Lower leg skin (tissue), 4 donors: ENCODE measurements at regions not wholly inside any gene's neighbourhood (a gene's known extent, or its start where the extent isn't known, plus 50 kb on each side); places are given as distances from the start of the nearest gene placed in this dataset.

Source experiments
- DNase-seq, 2 donors: peaks; one replicate each; pipeline ENCODE4 v3.0.0-alpha.2; 2019; ENCODE audit warnings: low spot score in 2 of 2
- H3K4me3 ChIP-seq: fragments of 200-600 bp; sonication (generic); 2 replicates; pipeline ENCODE4 v1.5.1; 2017; ENCODE audit warnings: mild to moderate bottlenecking, low read depth; ENCODE audit not compliant: poor library complexity, severe bottlenecking
- POLR2A ChIP-seq, 2 donors: fragments of 450-650 bp; IDR thresholded peaks; one replicate each; pipeline ENCODE4 v1.6.1; 2016 to 2017; ENCODE audit warnings: antibody characterized with exemption in 2 of 2, mild to moderate bottlenecking in 1 of 2, moderate library complexity in 1 of 2
- WGBS, 2 donors: methylation state at CpG; one replicate each; pipeline ENCODE4 v1.1.5; 2018; 5-methylcytosine and 5-hydroxymethylcytosine counted together
- intact Hi-C: fragments of 100-400 bp; cut with DNase I; formaldehyde crosslinking; loops from one replicate; pipeline ENCODE4 v1.15.0; 2023; ENCODE audit warnings: low total_unique reads
- TF ChIP-seq, protein P1 (sequence below), 3 donors: fragments of 450-650 bp; IDR thresholded peaks; one replicate each; pipeline ENCODE4 v1.5.1; 2016; ENCODE audit warnings: antibody characterized with exemption in 3 of 3, mild to moderate bottlenecking in 3 of 3, moderate library complexity in 2 of 3

DNA sequence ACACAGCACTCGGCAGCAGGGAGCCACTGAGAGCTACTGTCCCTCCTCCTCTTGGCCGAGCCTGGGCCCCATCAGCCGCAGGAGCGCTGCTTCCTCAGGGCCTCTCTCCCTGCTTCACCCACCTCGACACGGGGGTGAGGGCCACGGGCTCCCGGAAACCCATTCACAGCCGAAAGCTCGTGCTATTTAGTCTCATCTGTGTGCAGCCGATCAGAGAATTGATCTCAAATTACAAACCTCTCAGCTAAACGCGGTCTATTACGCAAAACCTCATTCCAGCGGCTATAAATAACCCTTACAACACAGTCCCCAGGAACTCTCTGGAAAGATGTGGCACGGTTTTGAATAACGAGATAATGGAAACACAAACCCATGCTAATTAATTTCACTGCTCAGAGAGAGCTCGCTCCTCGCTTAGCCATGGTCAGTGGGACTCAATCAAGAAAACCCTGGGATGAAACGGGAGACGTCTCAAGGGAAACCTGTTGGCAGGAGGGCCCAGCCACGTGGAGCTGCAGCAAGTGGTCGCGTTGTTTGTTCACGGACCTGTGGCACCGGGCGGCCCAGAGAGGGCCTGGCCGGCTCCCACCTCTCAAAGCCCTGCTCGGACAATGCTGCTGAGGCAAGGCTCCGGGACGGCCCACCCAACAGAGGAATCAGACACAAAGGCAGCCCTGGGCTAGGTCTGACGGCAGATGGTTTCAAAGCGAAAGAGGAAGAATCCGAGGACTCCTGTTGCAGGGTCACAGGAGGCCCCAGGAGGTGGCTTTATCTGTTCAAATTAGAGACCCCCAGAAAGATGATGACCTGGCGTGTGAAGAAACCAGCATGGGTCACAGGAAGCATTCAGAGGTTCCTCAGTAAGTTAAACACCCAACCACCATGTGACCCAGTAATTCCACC lies 210.5 kb downstream of the CTTN start:
- intact Hi-C loops, result no loop called here
- WGBS, 2 donors, result 58 to 61% methylated on average over 35 of the region's 35 CpGs
- no peak for TF ChIP-seq POLR2A (IDR thresholded peaks at IDR 0.05)
- TF ChIP-seq, protein P1, sequence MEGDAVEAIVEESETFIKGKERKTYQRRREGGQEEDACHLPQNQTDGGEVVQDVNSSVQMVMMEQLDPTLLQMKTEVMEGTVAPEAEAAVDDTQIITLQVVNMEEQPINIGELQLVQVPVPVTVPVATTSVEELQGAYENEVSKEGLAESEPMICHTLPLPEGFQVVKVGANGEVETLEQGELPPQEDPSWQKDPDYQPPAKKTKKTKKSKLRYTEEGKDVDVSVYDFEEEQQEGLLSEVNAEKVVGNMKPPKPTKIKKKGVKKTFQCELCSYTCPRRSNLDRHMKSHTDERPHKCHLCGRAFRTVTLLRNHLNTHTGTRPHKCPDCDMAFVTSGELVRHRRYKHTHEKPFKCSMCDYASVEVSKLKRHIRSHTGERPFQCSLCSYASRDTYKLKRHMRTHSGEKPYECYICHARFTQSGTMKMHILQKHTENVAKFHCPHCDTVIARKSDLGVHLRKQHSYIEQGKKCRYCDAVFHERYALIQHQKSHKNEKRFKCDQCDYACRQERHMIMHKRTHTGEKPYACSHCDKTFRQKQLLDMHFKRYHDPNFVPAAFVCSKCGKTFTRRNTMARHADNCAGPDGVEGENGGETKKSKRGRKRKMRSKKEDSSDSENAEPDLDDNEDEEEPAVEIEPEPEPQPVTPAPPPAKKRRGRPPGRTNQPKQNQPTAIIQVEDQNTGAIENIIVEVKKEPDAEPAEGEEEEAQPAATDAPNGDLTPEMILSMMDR (IDR thresholded peaks at IDR 0.05), result no peak
- DNase-seq, result no peak
- H3K4me3 ChIP-seq, result no peak overlapping the region

DNA sequence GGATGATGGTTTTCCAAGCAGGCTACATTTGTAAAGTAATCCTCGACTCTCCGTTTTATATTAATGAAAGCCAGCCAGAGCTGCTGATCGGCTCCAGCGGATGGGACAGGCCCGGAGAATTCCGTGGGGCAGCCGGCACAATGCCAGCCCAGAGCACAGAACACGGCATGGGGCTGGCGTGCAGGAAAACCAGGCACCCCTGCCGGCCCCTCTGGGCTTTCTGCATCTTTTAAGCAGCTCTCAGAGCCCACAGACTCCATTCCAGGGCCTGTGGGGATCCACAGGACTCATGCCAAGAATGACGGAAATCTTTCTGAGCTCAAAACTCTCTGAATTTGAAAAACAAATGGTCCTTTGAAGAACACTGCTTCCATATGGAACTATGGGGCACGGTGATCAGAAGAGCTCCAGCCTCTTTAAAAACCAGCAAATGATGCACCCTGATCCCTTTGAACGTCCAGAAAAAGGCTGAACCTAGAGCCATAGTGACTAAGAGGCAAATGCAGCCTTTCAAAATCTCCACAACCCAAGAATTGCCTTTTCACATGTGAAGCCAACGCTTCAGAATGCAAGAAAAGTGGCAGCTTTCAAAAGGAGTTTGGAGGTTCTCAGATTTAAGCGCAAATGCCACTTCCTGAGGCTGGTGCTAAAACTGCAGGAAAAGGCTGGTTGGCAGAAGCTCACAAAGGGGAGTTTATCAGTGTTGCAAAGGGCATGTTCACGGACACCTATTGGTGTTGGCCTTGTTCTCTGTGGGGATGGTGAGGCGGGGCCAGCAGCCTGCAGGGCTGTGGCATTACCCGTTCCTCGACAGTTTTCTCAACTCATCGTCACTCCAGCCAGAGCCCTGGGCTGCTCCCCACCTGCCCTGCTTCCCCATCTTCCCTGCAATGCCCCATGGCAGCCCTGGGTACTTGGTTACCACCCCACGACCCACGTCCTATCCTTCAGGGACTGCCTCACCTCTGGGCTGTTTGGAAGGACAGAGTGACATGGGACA lies 212.5 kb downstream of the CTTN start:
- 29 to 34% methylated on average over 21 to 22 of the region's 22 CpGs for WGBS, 2 donors
- H3K4me3 ChIP-seq, result no peak overlapping the region
- DNase-seq, result no peak
- TF ChIP-seq, protein P1 (IDR thresholded peaks at IDR 0.05), result no peak
- TF ChIP-seq POLR2A (IDR thresholded peaks at IDR 0.05), result no peak
- intact Hi-C loops, result loop anchor here (5.0 kb wide), 1 partner anchor 639 kb away; no protein-coding TSS in a partner anchor

DNA sequence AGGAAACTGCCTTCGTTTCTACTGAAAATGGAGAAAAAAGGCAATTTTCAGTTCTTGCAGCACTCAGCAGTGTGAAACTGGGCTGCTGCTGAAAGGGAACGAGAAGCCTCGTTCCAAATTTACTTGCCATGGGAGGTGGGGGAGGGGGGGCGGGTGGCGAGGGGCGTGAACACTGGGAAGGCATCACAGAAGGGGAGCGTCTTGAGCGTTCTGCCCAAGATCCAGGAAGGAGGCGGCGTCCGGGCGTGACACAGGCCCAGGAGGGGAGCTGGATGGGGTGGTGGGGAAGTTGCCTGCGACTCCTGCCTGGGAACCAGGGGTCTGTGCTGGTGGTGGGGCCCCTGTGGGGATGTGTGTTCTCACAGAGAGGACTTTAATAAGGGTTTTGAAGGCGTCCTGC lies 213.5 kb downstream of the CTTN start:
- no peak overlapping the region for H3K4me3 ChIP-seq
- TF ChIP-seq POLR2A (IDR thresholded peaks at IDR 0.05), result no peak
- TF ChIP-seq, protein P1 (IDR thresholded peaks at IDR 0.05), result no peak
- WGBS, 2 donors, result 19 to 37% methylated on average over 14 of the region's 14 CpGs
- intact Hi-C loops, result loop anchor here (5.0 kb wide), 1 partner anchor 640 kb away; no protein-coding TSS in a partner anchor
- DNase-seq, result no peak

DNA sequence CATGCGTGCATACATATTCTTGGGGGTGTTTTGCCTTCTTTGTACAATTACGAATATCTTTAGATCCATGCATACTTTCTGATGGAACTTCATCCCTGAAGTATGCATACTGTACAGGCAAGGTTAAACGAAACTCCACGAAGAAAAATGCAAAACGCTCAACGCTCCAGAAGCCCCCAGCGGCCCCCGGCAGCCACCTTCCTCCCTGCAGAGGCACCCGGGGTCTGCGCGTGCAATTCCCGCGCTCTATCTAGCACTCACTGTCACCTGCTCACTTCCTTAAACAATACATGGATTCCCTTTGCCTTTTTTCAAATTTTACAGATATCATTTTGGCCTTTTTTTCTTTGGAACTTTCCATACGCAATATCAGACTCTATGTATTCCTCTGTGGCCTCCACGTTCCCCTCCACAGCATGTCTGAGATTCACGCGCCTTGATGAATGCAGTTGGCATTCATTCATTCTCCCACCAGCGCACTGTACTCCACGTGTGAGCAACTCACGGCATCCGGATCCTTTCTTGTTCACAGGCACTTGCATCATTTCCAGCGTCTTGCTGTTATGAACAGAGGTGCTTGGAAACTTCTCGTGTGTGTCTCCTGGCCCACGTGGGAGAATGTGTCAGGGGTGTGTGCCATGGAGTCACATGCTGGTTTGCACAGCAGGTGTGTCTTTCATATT lies 214.3 kb downstream of the CTTN start:
- H3K4me3 ChIP-seq, result no peak overlapping the region
- intact Hi-C loops, result loop anchor here (5.0 kb wide), 1 partner anchor 640 kb away; no protein-coding TSS in a partner anchor
- TF ChIP-seq POLR2A (IDR thresholded peaks at IDR 0.05), result no peak
- TF ChIP-seq, protein P1 (IDR thresholded peaks at IDR 0.05), result no peak
- 64 to 73% methylated on average over 24 of the region's 24 CpGs for WGBS, 2 donors
- DNase-seq, result no peak

DNA sequence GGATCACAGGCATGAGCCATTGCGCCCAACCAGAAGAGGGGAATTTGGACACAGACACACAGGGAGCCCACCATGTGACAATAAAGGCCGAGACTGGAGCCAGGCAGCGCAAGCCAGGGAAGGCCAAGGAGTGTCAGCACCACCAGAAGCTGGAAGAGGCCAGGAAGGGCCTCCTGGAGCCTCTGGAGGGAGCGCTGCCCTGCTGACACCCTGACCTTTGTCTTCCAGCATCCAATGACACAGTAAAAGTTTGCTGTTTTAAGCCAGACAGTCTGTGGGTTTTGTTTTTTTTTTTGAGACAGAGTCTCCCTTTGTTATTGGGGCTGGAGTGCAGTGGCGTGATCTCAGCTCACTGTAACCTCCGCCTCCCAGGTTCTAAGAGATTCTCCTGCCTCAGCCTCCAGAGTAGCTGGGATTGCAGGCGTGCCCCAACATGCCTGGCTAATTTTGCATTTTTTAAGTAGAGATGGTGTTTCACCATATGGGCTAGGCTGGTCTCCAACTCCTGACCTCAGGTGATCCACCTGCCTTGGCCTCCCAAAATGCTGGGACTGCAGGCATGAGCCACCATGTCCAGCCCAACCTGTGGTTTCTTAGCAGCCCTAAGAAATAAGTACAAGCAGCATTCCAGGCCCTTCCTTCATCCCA lies 215.8 kb downstream of the CTTN start:
- TF ChIP-seq, protein P1 (IDR thresholded peaks at IDR 0.05), result no peak
- TF ChIP-seq POLR2A (IDR thresholded peaks at IDR 0.05), result no peak
- intact Hi-C loops, result loop anchor here (5.0 kb wide), 1 partner anchor 642 kb away; no protein-coding TSS in a partner anchor
- H3K4me3 ChIP-seq, result no peak overlapping the region
- no peak for DNase-seq
- WGBS, 2 donors, result 94 to 97% methylated on average over 6 to 7 of the region's 7 CpGs
